ENCODE measurements at regions not wholly inside any gene's neighbourhood (a gene's known extent, or its start where the extent isn't known, plus 50 kb on each side); places are given as distances from the start of the nearest gene placed in this dataset.

- TF ChIP-seq CTCF (conservative IDR thresholded peaks at IDR 0.05; ENCODE audit: low read depth, low read length): no peak
- DNase-seq (ENCODE audit: low read depth): no peak
Measured at GRCh38 chr2:14978845-14979244, 346.3 kb downstream of the LRATD1 start.

GRCh38 chr2:14982790-14983189 lies 350.3 kb downstream of the LRATD1 start:
- no peak for DNase-seq (ENCODE audit: low read depth)
- H3K4me3 ChIP-seq (ENCODE audit: low read depth, low read length): no peak overlapping the region
- TF ChIP-seq CTCF (conservative IDR thresholded peaks at IDR 0.05; ENCODE audit: low read depth, low read length): no peak

More at GRCh38 chr2:14978845-14979244, 346.3 kb downstream of the LRATD1 start:
- H3K4me3 ChIP-seq (ENCODE audit: low read depth, low read length): no peak overlapping the region

GRCh38 chr2:14988600-14988999 lies 356.1 kb downstream of the LRATD1 start:
- DNase-seq (ENCODE audit: low read depth): no peak
- no peak for TF ChIP-seq CTCF (conservative IDR thresholded peaks at IDR 0.05; ENCODE audit: low read depth, low read length)
- H3K4me3 ChIP-seq (ENCODE audit: low read depth, low read length): no peak overlapping the region

- no peak for DNase-seq (ENCODE audit: low read depth)
- no peak for TF ChIP-seq CTCF (conservative IDR thresholded peaks at IDR 0.05; ENCODE audit: low read depth, low read length)
- H3K4me3 ChIP-seq (ENCODE audit: low read depth, low read length): no peak overlapping the region
Measured at GRCh38 chr2:14991723-14992122, 359.2 kb downstream of the LRATD1 start.

GRCh38 chr2:14994721-14995120 lies 362.2 kb downstream of the LRATD1 start:
- H3K4me3 ChIP-seq (ENCODE audit: low read depth, low read length): no peak overlapping the region
- no peak for DNase-seq (ENCODE audit: low read depth)
- TF ChIP-seq CTCF (conservative IDR thresholded peaks at IDR 0.05; ENCODE audit: low read depth, low read length): no peak

- H3K4me3 ChIP-seq (ENCODE audit: low read depth, low read length): no peak overlapping the region
- DNase-seq (ENCODE audit: low read depth): no peak
- TF ChIP-seq CTCF (conservative IDR thresholded peaks at IDR 0.05; ENCODE audit: low read depth, low read length): no peak
Measured at GRCh38 chr2:14996351-14997014, 364.0 kb downstream of the LRATD1 start.

- no peak for DNase-seq (ENCODE audit: low read depth)
- no peak overlapping the region for H3K4me3 ChIP-seq (ENCODE audit: low read depth, low read length)
- no peak for TF ChIP-seq CTCF (conservative IDR thresholded peaks at IDR 0.05; ENCODE audit: low read depth, low read length)
Measured at GRCh38 chr2:14998546-14998945, 366.0 kb downstream of the LRATD1 start.

All from epithelial cell of proximal tubule (primary cell).